Gastroesophageal sphincter (tissue), 3 donors: ENCODE measurements at regions not wholly inside any gene's neighbourhood (a gene's known extent, or its start where the extent isn't known, plus 50 kb on each side); places are given as distances from the start of the nearest gene placed in this dataset.

ENCODE experiments used
- POLR2AphosphoS5 ChIP-seq: sonication (generic); formaldehyde crosslinking; IDR thresholded peaks from one replicate; pipeline ENCODE4 v1.6.1; 2017; ENCODE audit warnings: antibody characterized with exemption
- TF ChIP-seq, protein P1 (sequence below), 4 experiments: fragments of 200-600 bp in 2 of 4; fragments of 450-650 bp in 2 of 4; sonication (generic) in 1 of 4; IDR thresholded peaks; one replicate each; pipeline ENCODE4 v1.5.1; 2017 to 2019; ENCODE audit warnings: antibody characterized with exemption in 4 of 4, mild to moderate bottlenecking in 2 of 4, moderate library complexity in 2 of 4

DNA sequence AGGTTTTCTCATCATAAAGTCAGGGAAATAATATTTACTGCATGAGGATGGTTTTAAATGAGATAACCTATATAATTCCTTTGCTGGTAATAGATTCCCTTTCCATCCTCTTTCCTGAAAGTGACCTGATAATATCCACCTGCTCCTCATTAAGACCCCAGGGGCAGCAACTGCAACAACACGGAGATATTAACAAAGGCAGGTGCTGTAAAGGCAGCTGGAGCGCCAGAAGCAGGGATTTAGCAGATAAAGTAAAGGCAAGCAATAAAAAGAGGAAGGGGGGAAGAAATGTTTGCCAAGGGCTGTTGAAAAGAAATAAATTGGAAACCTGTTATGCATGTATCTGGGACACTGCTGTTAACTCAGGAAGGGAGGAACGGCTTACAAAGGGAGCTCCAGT lies 472.6 kb upstream of the KLHL29 start:
- TF ChIP-seq, protein P1, sequence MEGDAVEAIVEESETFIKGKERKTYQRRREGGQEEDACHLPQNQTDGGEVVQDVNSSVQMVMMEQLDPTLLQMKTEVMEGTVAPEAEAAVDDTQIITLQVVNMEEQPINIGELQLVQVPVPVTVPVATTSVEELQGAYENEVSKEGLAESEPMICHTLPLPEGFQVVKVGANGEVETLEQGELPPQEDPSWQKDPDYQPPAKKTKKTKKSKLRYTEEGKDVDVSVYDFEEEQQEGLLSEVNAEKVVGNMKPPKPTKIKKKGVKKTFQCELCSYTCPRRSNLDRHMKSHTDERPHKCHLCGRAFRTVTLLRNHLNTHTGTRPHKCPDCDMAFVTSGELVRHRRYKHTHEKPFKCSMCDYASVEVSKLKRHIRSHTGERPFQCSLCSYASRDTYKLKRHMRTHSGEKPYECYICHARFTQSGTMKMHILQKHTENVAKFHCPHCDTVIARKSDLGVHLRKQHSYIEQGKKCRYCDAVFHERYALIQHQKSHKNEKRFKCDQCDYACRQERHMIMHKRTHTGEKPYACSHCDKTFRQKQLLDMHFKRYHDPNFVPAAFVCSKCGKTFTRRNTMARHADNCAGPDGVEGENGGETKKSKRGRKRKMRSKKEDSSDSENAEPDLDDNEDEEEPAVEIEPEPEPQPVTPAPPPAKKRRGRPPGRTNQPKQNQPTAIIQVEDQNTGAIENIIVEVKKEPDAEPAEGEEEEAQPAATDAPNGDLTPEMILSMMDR (IDR thresholded peaks at IDR 0.05): no peak
- TF ChIP-seq POLR2AphosphoS5: no peak
